ENCODE measurements at regions not wholly inside any gene's neighbourhood (a gene's known extent, or its start where the extent isn't known, plus 50 kb on each side); places are given as distances from the start of the nearest gene placed in this dataset.
A peak's percentile ranks its signal among the peaks of the same experiment; 100 is the strongest.

- no peak for DNase-seq
These were observed 87.9 kb upstream of the ZNF507 start for GRCh38 chr19:32257326-32258073.

GRCh38 chr19:32258167-32258566 is 87.2 kb upstream of the ZNF507 start:
- DNase-seq, result no peak

GRCh38 chr19:32264568-32264967 is 80.8 kb upstream of the ZNF507 start:
- DNase-seq, result no peak

GRCh38 chr19:32265995-32266394 is 79.4 kb upstream of the ZNF507 start:
- DNase-seq, result no peak

GRCh38 chr19:32266460-32266859 is 79.0 kb upstream of the ZNF507 start:
- no peak for DNase-seq

- DNase-seq, result no peak
These were observed 77.0 kb upstream of the ZNF507 start for GRCh38 chr19:32268381-32268780.

GRCh38 chr19:32269831-32270230 is 75.6 kb upstream of the ZNF507 start:
- no peak for DNase-seq

- DNase-seq, result no peak
These were observed 71.9 kb upstream of the ZNF507 start for GRCh38 chr19:32273483-32273882.

GRCh38 chr19:32287086-32287485 is 58.3 kb upstream of the ZNF507 start:
- DNase-seq, result no peak

- peak; percentile 64 for DNase-seq
These were observed 57.6 kb upstream of the ZNF507 start for GRCh38 chr19:32287811-32288227.

- DNase-seq, result no peak
These were observed 55.7 kb upstream of the ZNF507 start for GRCh38 chr19:32289566-32290210.

GRCh38 chr19:32291876-32292275 is 53.5 kb upstream of the ZNF507 start:
- no peak for DNase-seq

- no peak for DNase-seq
These were observed 50.5 kb upstream of the ZNF507 start for GRCh38 chr19:32294871-32295438.
